KMS-11 (cell line): ENCODE measurements at regions not wholly inside any gene's neighbourhood (a gene's known extent, or its start where the extent isn't known, plus 50 kb on each side); places are given as distances from the start of the nearest gene placed in this dataset.

Source experiments
- H2AFZ ChIP-seq: fragments of 200-600 bp; sonication (generic); 2 replicates; pipeline ENCODE4 v1.6.1; 2016; ENCODE audit warnings: antibody characterized with exemption, mixed run types, low read depth
- H3K27ac ChIP-seq: fragments of 200-600 bp; sonication (generic); 2 replicates; pipeline ENCODE4 v1.6.1; 2016; ENCODE audit warnings: mild to moderate bottlenecking, mixed run types
- H3K27me3 ChIP-seq: fragments of 200-600 bp; sonication (generic); 2 replicates; pipeline ENCODE4 v1.6.1; 2017; ENCODE audit warnings: mild to moderate bottlenecking, low read depth, mixed run types, moderate library complexity; ENCODE audit not compliant: insufficient read depth
- H3K36me3 ChIP-seq: fragments of 200-600 bp; sonication (generic); 2 replicates; pipeline ENCODE4 v1.6.1; 2017; ENCODE audit warnings: mild to moderate bottlenecking, mixed run types; ENCODE audit not compliant: insufficient read depth
- H3K4me1 ChIP-seq: fragments of 200-600 bp; sonication (generic); 2 replicates; pipeline ENCODE4 v1.6.1; 2016; ENCODE audit warnings: mild to moderate bottlenecking, low read depth, mixed run types; ENCODE audit not compliant: poor library complexity, severe bottlenecking
- H3K4me2 ChIP-seq: fragments of 200-600 bp; sonication (generic); 2 replicates; pipeline ENCODE4 v1.7.0; 2016; ENCODE audit warnings: mild to moderate bottlenecking, mixed run types
- H3K4me3 ChIP-seq: fragments of 200-600 bp; sonication (generic); IDR thresholded peaks from 2 replicates; pipeline ENCODE4 v1.6.1; 2017; ENCODE audit warnings: low read depth, low read length, mixed read lengths; ENCODE audit not compliant: insufficient read depth
- H3K79me2 ChIP-seq: fragments of 200-600 bp; sonication (generic); 2 replicates; pipeline ENCODE4 v1.6.1; 2016; ENCODE audit warnings: low read depth, mixed run types; ENCODE audit not compliant: insufficient read depth
- H3K9ac ChIP-seq: fragments of 200-600 bp; sonication (generic); 2 replicates; pipeline ENCODE4 v1.6.1; 2016; ENCODE audit warnings: mild to moderate bottlenecking, mixed run types
- H4K20me1 ChIP-seq: fragments of 200-600 bp; sonication (generic); 2 replicates; pipeline ENCODE4 v1.6.1; 2016; ENCODE audit warnings: mild to moderate bottlenecking, mixed run types; ENCODE audit not compliant: insufficient read depth
- CTCF ChIP-seq: fragments of 200-600 bp; sonication (generic); conservative IDR thresholded peaks from 2 replicates; pipeline ENCODE4 v1.6.1; 2017; ENCODE audit warnings: low read depth, mild to moderate bottlenecking, antibody characterized with exemption, low read length, moderate library complexity, mixed read lengths

GRCh38 chr6:156598855-156599180, 178.4 kb upstream of the ARID1B start:
- H3K4me2 ChIP-seq: no peak overlapping the region
- no peak overlapping the region for H3K27ac ChIP-seq
- no peak for TF ChIP-seq CTCF
- H3K4me1 ChIP-seq: peaks cover 22% of the 10 kb centered on the region
- no peaks in the 10 kb centered on the region for H4K20me1 ChIP-seq
- no peaks in the 10 kb centered on the region for H3K36me3 ChIP-seq
- no peak overlapping the region for H2AFZ ChIP-seq
- H3K27me3 ChIP-seq: no peaks in the 10 kb centered on the region
- no peaks in the 10 kb centered on the region for H3K79me2 ChIP-seq
- H3K4me3 ChIP-seq: no peak overlapping the region
- no peak overlapping the region for H3K9ac ChIP-seq

GRCh38 chr6:156598071-156598854, 178.9 kb upstream of the ARID1B start:
- Histone ChIP-seq H3K27ac (no peak overlapping the region), H3K27me3 (no peaks in the 10 kb centered on the region), H3K4me3 (no peak overlapping the region), H3K79me2 (no peaks in the 10 kb centered on the region), H3K4me2 (no peak overlapping the region), H2AFZ (no peak overlapping the region), H3K9ac (no peak overlapping the region), H4K20me1 (no peaks in the 10 kb centered on the region), H3K36me3 (no peaks in the 10 kb centered on the region), H3K4me1 (peaks cover 22% of the 10 kb centered on the region)
- TF ChIP-seq CTCF: no peak

- peaks cover 10% of the 10 kb centered on the region for H3K4me1 ChIP-seq
- no peak overlapping the region for H3K4me2 ChIP-seq
- H4K20me1 ChIP-seq: no peaks in the 10 kb centered on the region
- H3K79me2 ChIP-seq: no peaks in the 10 kb centered on the region
- H3K9ac ChIP-seq: no peak overlapping the region
- no peak overlapping the region for H3K27ac ChIP-seq
- H3K4me3 ChIP-seq: no peak overlapping the region
- no peak for TF ChIP-seq CTCF
- no peak overlapping the region for H2AFZ ChIP-seq
- H3K27me3 ChIP-seq: no peaks in the 10 kb centered on the region
- no peaks in the 10 kb centered on the region for H3K36me3 ChIP-seq
Measured at GRCh38 chr6:156597095-156597494, 180.1 kb upstream of the ARID1B start.

GRCh38 chr6:156595476-156595875, 181.7 kb upstream of the ARID1B start:
- Histone ChIP-seq H2AFZ (no peak overlapping the region), H3K9ac (no peak overlapping the region), H3K4me1 (no peaks in the 10 kb centered on the region), H3K27ac (no peak overlapping the region), H3K79me2 (no peaks in the 10 kb centered on the region), H3K4me2 (no peak overlapping the region), H3K36me3 (no peaks in the 10 kb centered on the region), H3K4me3 (no peak overlapping the region), H3K27me3 (no peaks in the 10 kb centered on the region), H4K20me1 (no peaks in the 10 kb centered on the region)
- no peak for TF ChIP-seq CTCF
